ENCODE measurements at regions not wholly inside any gene's neighbourhood (a gene's known extent, or its start where the extent isn't known, plus 50 kb on each side); places are given as distances from the start of the nearest gene placed in this dataset.

GRCh38 chr6:108777536-108777935, 70.7 kb upstream of the ARMC2 start:
- WGBS, 2 donors, result 66 to 84% methylated on average over 5 of the region's 5 CpGs
- no peak for TF ChIP-seq CTCF (IDR thresholded peaks at IDR 0.05)
- TF ChIP-seq POLR2A (IDR thresholded peaks at IDR 0.05), result no peak
- intact Hi-C loops (cut with DNase I; ENCODE audit: low total_unique reads), result no loop called here
- no peak for DNase-seq (ENCODE audit: low spot score in 2 of 2)
- H3K4me3 ChIP-seq (ENCODE audit: low read depth, poor library complexity, severe bottlenecking), result no peak overlapping the region

- WGBS, 2 donors, result 82 to 85% methylated on average over 7 of the region's 7 CpGs
- no peak overlapping the region for H3K4me3 ChIP-seq (ENCODE audit: low read depth, poor library complexity, severe bottlenecking)
- TF ChIP-seq CTCF (IDR thresholded peaks at IDR 0.05), result no peak
- TF ChIP-seq POLR2A (IDR thresholded peaks at IDR 0.05), result no peak
- intact Hi-C loops (cut with DNase I; ENCODE audit: low total_unique reads), result no loop called here
- DNase-seq (ENCODE audit: low spot score in 2 of 2), result no peak
Observed at GRCh38 chr6:108778421-108779186, 69.6 kb upstream of the ARMC2 start.

DNA sequence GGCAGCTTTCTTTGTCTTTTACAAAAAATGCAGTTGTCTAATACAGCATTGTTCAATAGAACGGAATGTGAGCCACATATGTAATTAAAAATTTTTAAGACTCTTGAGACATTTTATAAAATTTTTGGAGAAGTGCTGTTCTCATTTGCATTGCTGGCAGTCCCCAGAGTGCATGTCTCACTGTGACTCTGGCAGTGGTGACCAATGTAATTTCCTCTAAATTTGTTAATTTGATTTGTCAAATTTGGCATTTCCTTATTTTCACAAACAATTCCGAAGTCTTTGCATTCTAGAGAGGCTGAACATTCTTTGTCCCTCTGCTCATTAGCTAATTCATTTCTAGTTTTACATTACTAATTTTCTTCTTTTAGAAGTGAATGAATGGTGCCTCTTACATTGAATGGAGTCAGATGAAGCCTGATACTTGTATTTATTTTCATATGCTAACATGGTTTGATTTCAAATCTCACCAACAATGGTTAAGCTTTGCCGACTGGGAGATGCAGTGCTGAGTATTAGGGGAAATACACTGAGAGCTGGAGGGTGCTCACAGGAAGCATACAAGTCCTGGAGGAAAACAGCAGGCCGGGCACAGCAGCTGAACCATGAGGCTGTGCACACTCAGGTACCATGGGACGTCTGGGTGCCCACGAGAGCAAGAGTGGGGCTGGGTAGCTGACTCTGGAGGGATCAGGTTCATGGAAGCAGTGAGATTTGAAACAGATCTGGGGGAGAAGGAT, 68.5 kb upstream of the ARMC2 start:
- whole genome bisulfite sequencing, 2 donors, result 75 to 76% methylated on average over 6 of the region's 6 CpGs
- no peak for DNase-seq (ENCODE audit: low spot score in 2 of 2)
- intact Hi-C loops (cut with DNase I; ENCODE audit: low total_unique reads), result loop anchor here (10.0 kb wide), 1 partner anchor 235 kb away; no protein-coding TSS in a partner anchor
- TF ChIP-seq POLR2A (IDR thresholded peaks at IDR 0.05), result no peak
- TF ChIP-seq CTCF (IDR thresholded peaks at IDR 0.05), result no peak
- H3K4me3 ChIP-seq (ENCODE audit: low read depth, poor library complexity, severe bottlenecking), result no peak overlapping the region

DNA sequence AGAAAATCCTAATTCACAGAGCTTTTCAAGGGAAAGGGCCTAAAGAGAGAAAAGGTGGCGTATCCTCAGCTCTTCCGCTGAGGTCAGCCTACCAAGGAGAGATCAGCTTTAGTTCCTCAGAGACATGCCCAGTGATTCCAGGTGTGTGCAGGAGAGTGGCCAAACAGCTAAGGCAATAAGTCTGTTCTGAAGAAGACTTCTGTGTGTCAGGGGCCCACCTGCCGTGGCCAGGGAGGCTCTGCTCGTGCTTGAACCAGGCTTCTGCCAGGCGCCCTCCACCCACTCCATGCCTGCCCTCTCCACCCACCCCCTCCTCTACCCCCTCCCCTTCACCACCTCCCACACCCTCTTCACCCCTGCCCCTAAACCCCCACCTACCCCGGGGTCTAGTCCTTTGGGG, 67.4 kb upstream of the ARMC2 start:
- TF ChIP-seq CTCF (IDR thresholded peaks at IDR 0.05) (no peak), POLR2A (IDR thresholded peaks at IDR 0.05) (no peak)
- DNase-seq (ENCODE audit: low spot score in 2 of 2), result no peak
- WGBS, 2 donors, result 84 to 86% methylated on average over 6 of the region's 6 CpGs
- no peak overlapping the region for H3K4me3 ChIP-seq (ENCODE audit: low read depth, poor library complexity, severe bottlenecking)
- intact Hi-C loops (cut with DNase I; ENCODE audit: low total_unique reads), result loop anchor here (10.0 kb wide), 1 partner anchor 236 kb away; no protein-coding TSS in a partner anchor

- TF ChIP-seq POLR2A (IDR thresholded peaks at IDR 0.05) (no peak), CTCF (IDR thresholded peaks at IDR 0.05) (no peak)
- intact Hi-C loops (cut with DNase I; ENCODE audit: low total_unique reads), result loop anchor here (10.0 kb wide), 1 partner anchor 237 kb away; no protein-coding TSS in a partner anchor
Observed at GRCh38 chr6:108781419-108782100, 66.7 kb upstream of the ARMC2 start.

More at GRCh38 chr6:108781419-108782100, 66.7 kb upstream of the ARMC2 start:
- DNase-seq (ENCODE audit: low spot score in 2 of 2), result no peak
- H3K4me3 ChIP-seq (ENCODE audit: low read depth, poor library complexity, severe bottlenecking), result no peak overlapping the region
- 33 to 43% methylated on average over 13 of the region's 13 CpGs for WGBS, 2 donors

Data from lower leg skin (tissue), 4 donors.